ENCODE measurements at regions not wholly inside any gene's neighbourhood (a gene's known extent, or its start where the extent isn't known, plus 50 kb on each side); places are given as distances from the start of the nearest gene placed in this dataset.
A peak's percentile ranks its signal among the peaks of the same experiment; 100 is the strongest.
"Not testable (repeated sequence)": the region's sequence is repeated elsewhere in the genome, so short reads cannot be mapped to it uniquely, and the experiment has no call there.

- no peak overlapping the region for H3K4me3 ChIP-seq (ENCODE audit: low read length)
- H3K9me3 ChIP-seq (ENCODE audit: insufficient read depth, low read length), result no peaks in the 10 kb centered on the region
Measured at GRCh38 chr21:36615274-36615964, 83.5 kb upstream of the SIM2 start.

GRCh38 chr21:36616773-36617172 lies 82.1 kb upstream of the SIM2 start:
- not testable (repeated sequence) for H3K27me3 ChIP-seq (ENCODE audit: low read depth, low read length); H3K4me2 ChIP-seq (ENCODE audit: low read length); H4K20me1 ChIP-seq (ENCODE audit: insufficient read depth, low read length); H3K79me2 ChIP-seq (ENCODE audit: low read length); H3K27ac ChIP-seq (ENCODE audit: low read length); H3K4me3 ChIP-seq (ENCODE audit: low read length); H3K36me3 ChIP-seq (replicated peaks; ENCODE audit: low read depth, low read length); H3K9ac ChIP-seq (ENCODE audit: low read length); H2AFZ ChIP-seq (ENCODE audit: low read depth, low read length); H3K4me1 ChIP-seq (ENCODE audit: low read length); H3K9me3 ChIP-seq (ENCODE audit: insufficient read depth, low read length)

More at GRCh38 chr21:36615274-36615964, 83.5 kb upstream of the SIM2 start:
- Histone ChIP-seq H3K27me3 (ENCODE audit: low read depth, low read length) (peaks cover 7% of the 10 kb centered on the region; the same call in 1 of the 2 replicates), H3K4me2 (ENCODE audit: low read length) (no peak overlapping the region), H3K9ac (ENCODE audit: low read length) (no peak overlapping the region), H2AFZ (ENCODE audit: low read depth, low read length) (no peak overlapping the region), H3K36me3 (replicated peaks; ENCODE audit: low read depth, low read length) (no peaks in the 10 kb centered on the region), H3K79me2 (ENCODE audit: low read length) (no peaks in the 10 kb centered on the region), H3K27ac (ENCODE audit: low read length) (no peak overlapping the region), H3K4me1 (ENCODE audit: low read length) (no peaks in the 10 kb centered on the region), H4K20me1 (ENCODE audit: insufficient read depth, low read length) (no peaks in the 10 kb centered on the region)
- 0 out of 2 replicates have a peak, but pooled peaks have one; percentile 4 for TF ChIP-seq CTCF (IDR thresholded peaks at IDR 0.05; ENCODE audit: low read depth, low read length)
- TF ChIP-seq EZH2phosphoT487 (IDR thresholded peaks at IDR 0.05; ENCODE audit: low read depth), result no peak

GRCh38 chr21:36621794-36622193 lies 77.1 kb upstream of the SIM2 start:
- H2AFZ ChIP-seq (ENCODE audit: low read depth, low read length); H3K9me3 ChIP-seq (ENCODE audit: insufficient read depth, low read length); H3K9ac ChIP-seq (ENCODE audit: low read length); H3K27me3 ChIP-seq (ENCODE audit: low read depth, low read length); H3K36me3 ChIP-seq (replicated peaks; ENCODE audit: low read depth, low read length); H3K4me3 ChIP-seq (ENCODE audit: low read length); H3K79me2 ChIP-seq (ENCODE audit: low read length); H3K27ac ChIP-seq (ENCODE audit: low read length); H4K20me1 ChIP-seq (ENCODE audit: insufficient read depth, low read length); H3K4me1 ChIP-seq (ENCODE audit: low read length); H3K4me2 ChIP-seq (ENCODE audit: low read length): not testable (repeated sequence)

GRCh38 chr21:36624105-36624504 lies 74.8 kb upstream of the SIM2 start:
- Histone ChIP-seq H3K79me2 (ENCODE audit: low read length) (no peaks in the 10 kb centered on the region), H2AFZ (ENCODE audit: low read depth, low read length) (no peak overlapping the region), H3K27ac (ENCODE audit: low read length) (no peak overlapping the region), H4K20me1 (ENCODE audit: insufficient read depth, low read length) (no peaks in the 10 kb centered on the region), H3K4me3 (ENCODE audit: low read length) (no peak overlapping the region), H3K4me2 (ENCODE audit: low read length) (no peak overlapping the region), H3K27me3 (ENCODE audit: low read depth, low read length) (no peaks in the 10 kb centered on the region), H3K36me3 (replicated peaks; ENCODE audit: low read depth, low read length) (no peaks in the 10 kb centered on the region), H3K9ac (ENCODE audit: low read length) (no peak overlapping the region), H3K9me3 (ENCODE audit: insufficient read depth, low read length) (no peaks in the 10 kb centered on the region), H3K4me1 (ENCODE audit: low read length) (no peaks in the 10 kb centered on the region)
- no peak for TF ChIP-seq EZH2phosphoT487 (IDR thresholded peaks at IDR 0.05; ENCODE audit: low read depth)
- TF ChIP-seq CTCF (IDR thresholded peaks at IDR 0.05; ENCODE audit: low read depth, low read length), result no peak

- no peaks in the 10 kb centered on the region for H3K36me3 ChIP-seq (replicated peaks; ENCODE audit: low read depth, low read length)
- TF ChIP-seq CTCF (IDR thresholded peaks at IDR 0.05; ENCODE audit: low read depth, low read length), result no peak
- no peak for TF ChIP-seq EZH2phosphoT487 (IDR thresholded peaks at IDR 0.05; ENCODE audit: low read depth)
- H3K4me3 ChIP-seq (ENCODE audit: low read length), result no peak overlapping the region
- H3K27me3 ChIP-seq (ENCODE audit: low read depth, low read length), result no peaks in the 10 kb centered on the region
- no peaks in the 10 kb centered on the region for H4K20me1 ChIP-seq (ENCODE audit: insufficient read depth, low read length)
- no peaks in the 10 kb centered on the region for H3K4me1 ChIP-seq (ENCODE audit: low read length)
- no peaks in the 10 kb centered on the region for H3K9me3 ChIP-seq (ENCODE audit: insufficient read depth, low read length)
- H3K4me2 ChIP-seq (ENCODE audit: low read length), result no peak overlapping the region
- H3K9ac ChIP-seq (ENCODE audit: low read length), result no peak overlapping the region
- H3K79me2 ChIP-seq (ENCODE audit: low read length), result no peaks in the 10 kb centered on the region
- H2AFZ ChIP-seq (ENCODE audit: low read depth, low read length), result no peak overlapping the region
- no peak overlapping the region for H3K27ac ChIP-seq (ENCODE audit: low read length)
Measured at GRCh38 chr21:36626791-36627190, 72.1 kb upstream of the SIM2 start.
